Neural cell (in vitro differentiated cells): ENCODE measurements at regions not wholly inside any gene's neighbourhood (a gene's known extent, or its start where the extent isn't known, plus 50 kb on each side); places are given as distances from the start of the nearest gene placed in this dataset.

Experiments
- CTCF ChIP-seq: fragments of 450-650 bp; IDR thresholded peaks from 2 replicates; pipeline ENCODE4 v1.5.1; 2014; ENCODE audit warnings: antibody characterized with exemption, mild to moderate bottlenecking, moderate library complexity; ENCODE audit not compliant: poor library complexity, severe bottlenecking
- EP300 ChIP-seq: fragments of 450-650 bp; conservative IDR thresholded peaks from 2 replicates; pipeline ENCODE4 v1.6.1; 2014; ENCODE audit warnings: antibody characterized with exemption, mild to moderate bottlenecking, moderate library complexity; ENCODE audit not compliant: poor library complexity, severe bottlenecking
- EZH2 ChIP-seq: fragments of 200-600, 300-800 bp; shearing (Covaris generic), sonication (generic); IDR thresholded peaks from 2 replicates; pipeline ENCODE4 v1.6.1; 2014; ENCODE audit warnings: antibody characterized with exemption, low read length, borderline replicate concordance, mild to moderate bottlenecking; ENCODE audit not compliant: insufficient read depth, poor library complexity, severe bottlenecking
- POLR2AphosphoS5 ChIP-seq: IDR thresholded peaks from 2 replicates; pipeline ENCODE4 v1.6.1; 2012
- RAD21 ChIP-seq: fragments of 450-650 bp; conservative IDR thresholded peaks from 2 replicates; pipeline ENCODE4 v1.6.1; 2014; ENCODE audit warnings: antibody characterized with exemption, mild to moderate bottlenecking, moderate library complexity
- TAF1 ChIP-seq: IDR thresholded peaks from 2 replicates; pipeline ENCODE4 v1.6.1; 2012; ENCODE audit warnings: low read depth
- TF ChIP-seq, protein P1 (sequence below): IDR thresholded peaks from 2 replicates; pipeline ENCODE4 v1.6.1; 2012; ENCODE audit warnings: borderline replicate concordance

GRCh38 chr21:28464988-28465387 lies 527.7 kb downstream of the LTN1 start:
- no peak for TF ChIP-seq CTCF
- no peak for TF ChIP-seq POLR2AphosphoS5
- no peak for TF ChIP-seq EZH2
- TF ChIP-seq TAF1, result no peak
- TF ChIP-seq RAD21, result no peak
- TF ChIP-seq, protein P1, sequence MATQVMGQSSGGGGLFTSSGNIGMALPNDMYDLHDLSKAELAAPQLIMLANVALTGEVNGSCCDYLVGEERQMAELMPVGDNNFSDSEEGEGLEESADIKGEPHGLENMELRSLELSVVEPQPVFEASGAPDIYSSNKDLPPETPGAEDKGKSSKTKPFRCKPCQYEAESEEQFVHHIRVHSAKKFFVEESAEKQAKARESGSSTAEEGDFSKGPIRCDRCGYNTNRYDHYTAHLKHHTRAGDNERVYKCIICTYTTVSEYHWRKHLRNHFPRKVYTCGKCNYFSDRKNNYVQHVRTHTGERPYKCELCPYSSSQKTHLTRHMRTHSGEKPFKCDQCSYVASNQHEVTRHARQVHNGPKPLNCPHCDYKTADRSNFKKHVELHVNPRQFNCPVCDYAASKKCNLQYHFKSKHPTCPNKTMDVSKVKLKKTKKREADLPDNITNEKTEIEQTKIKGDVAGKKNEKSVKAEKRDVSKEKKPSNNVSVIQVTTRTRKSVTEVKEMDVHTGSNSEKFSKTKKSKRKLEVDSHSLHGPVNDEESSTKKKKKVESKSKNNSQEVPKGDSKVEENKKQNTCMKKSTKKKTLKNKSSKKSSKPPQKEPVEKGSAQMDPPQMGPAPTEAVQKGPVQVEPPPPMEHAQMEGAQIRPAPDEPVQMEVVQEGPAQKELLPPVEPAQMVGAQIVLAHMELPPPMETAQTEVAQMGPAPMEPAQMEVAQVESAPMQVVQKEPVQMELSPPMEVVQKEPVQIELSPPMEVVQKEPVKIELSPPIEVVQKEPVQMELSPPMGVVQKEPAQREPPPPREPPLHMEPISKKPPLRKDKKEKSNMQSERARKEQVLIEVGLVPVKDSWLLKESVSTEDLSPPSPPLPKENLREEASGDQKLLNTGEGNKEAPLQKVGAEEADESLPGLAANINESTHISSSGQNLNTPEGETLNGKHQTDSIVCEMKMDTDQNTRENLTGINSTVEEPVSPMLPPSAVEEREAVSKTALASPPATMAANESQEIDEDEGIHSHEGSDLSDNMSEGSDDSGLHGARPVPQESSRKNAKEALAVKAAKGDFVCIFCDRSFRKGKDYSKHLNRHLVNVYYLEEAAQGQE, result no peak
- TF ChIP-seq EP300, result no peak
